K562 (cell line): ENCODE measurements at regions not wholly inside any gene's neighbourhood (a gene's known extent, or its start where the extent isn't known, plus 50 kb on each side); places are given as distances from the start of the nearest gene placed in this dataset.

Experiments used
- ATAC-seq: fragments of 200-7000 bp; cut with Tn5 transposase; 3 replicates; pipeline ENCODE4 v1.9.1; 2020; ENCODE audit warnings: moderate library complexity
- BruUV-seq: library from RNA; stranded (reverse); fragments of 400-500 nt; replicated peaks from 2 replicates; lab custom pipeline; 2021; lab: Mats Ljungman, UMichigan
- CTCF ChIA-PET: fragments of 300-600 bp; formaldehyde crosslinking; extraction: SDS; loops from one replicate; lab custom pipeline; 2021; ENCODE audit warnings: low intra/inter-chr PET ratio; lab: Yijun Ruan, JAX
- POLR2A ChIA-PET: fragments of 300-600, 350-650 bp; sonication (Branson Sonifier 250); formaldehyde crosslinking; extraction: SDS; loops from one replicate; lab custom pipeline; 2021; ENCODE audit warnings: antibody characterized with exemption, inconsistent platforms; lab: Yijun Ruan, JAX
- DNase-seq, 4 experiments: peaks; one replicate each; pipeline versions ENCODE4 v3.0.0 to v3.0.0-alpha.2; 2011 to 2018; ENCODE audit warnings: low spot score in 3 of 4, mixed read lengths in 3 of 4; ENCODE audit errors: extremely low read depth in 1 of 4
- FAIRE-seq: peaks from 2 replicates; lab custom pipeline; 2011; peaks lifted over from hg19 to GRCh38; lab: Jason Lieb, UNC
- H2AFZ ChIP-seq: 2 replicates; pipeline ENCODE4 v1.6.0; 2011; ENCODE audit warnings: low read depth, low read length, control low read depth, inconsistent platforms
- H3K27ac ChIP-seq: fragments of 200-600 bp; 3 replicates; pipeline ENCODE4 v1.8.0; 2011; ENCODE audit warnings: low read depth, mild to moderate bottlenecking, control low read depth, inconsistent platforms, low read length, moderate library complexity, mixed read lengths; ENCODE audit errors: extremely low read depth
- H3K27me3 ChIP-seq, 2 experiments: fragments of 300-600 bp in 1 of 2; 2 replicates in 1 of 2; 3 replicates in 1 of 2; pipeline versions ENCODE4 v1.6.0 to v1.8.0; 2011; ENCODE audit warnings: inconsistent platforms in 2 of 2, low read length in 2 of 2, mild to moderate bottlenecking in 1 of 2, mixed read lengths in 1 of 2, moderate library complexity in 1 of 2; ENCODE audit not compliant: control insufficient read depth in 2 of 2, insufficient read depth in 2 of 2
- H3K36me3 ChIP-seq: fragments of 300-600 bp; 3 replicates; pipeline ENCODE4 v1.8.0; 2011; ENCODE audit warnings: mild to moderate bottlenecking, low read length, inconsistent platforms; ENCODE audit not compliant: control insufficient read depth, insufficient read depth
- H3K4me1 ChIP-seq, 2 experiments: fragments of 200-600 bp in 1 of 2; replicated peaks in 1 of 2; 2 replicates in 1 of 2; 3 replicates in 1 of 2; pipeline versions ENCODE4 v1.5.1 to v1.8.0; 2011; ENCODE audit warnings: inconsistent platforms in 2 of 2, low read length in 2 of 2, mild to moderate bottlenecking in 1 of 2, mixed read lengths in 1 of 2, moderate library complexity in 1 of 2; ENCODE audit not compliant: control insufficient read depth in 2 of 2, insufficient read depth in 2 of 2
- H3K4me2 ChIP-seq: 2 replicates; pipeline ENCODE4 v1.6.1; 2011; ENCODE audit warnings: low read length, control low read depth, inconsistent platforms, mixed read lengths; ENCODE audit not compliant: insufficient read depth
- H3K4me3 ChIP-seq: fragments of 200-600 bp; sonication (generic), shearing (Covaris generic); 2 replicates; pipeline ENCODE4 v1.5.1; 2016; ENCODE audit warnings: control low read depth, inconsistent platforms
- H3K79me2 ChIP-seq: fragments of 200-600 bp; 3 replicates; pipeline ENCODE4 v1.8.0; 2011; ENCODE audit warnings: low read length, inconsistent platforms; ENCODE audit not compliant: control insufficient read depth, insufficient read depth
- H3K9ac ChIP-seq, 2 experiments: 2 replicates each; pipeline versions ENCODE4 v1.6.0 to v1.6.1; 2011; ENCODE audit warnings: low read depth in 2 of 2, low read length in 2 of 2, control low read depth in 1 of 2, inconsistent platforms in 1 of 2, mild to moderate bottlenecking in 1 of 2, mixed read lengths in 1 of 2; ENCODE audit not compliant: insufficient read depth in 1 of 2
- H3K9me1 ChIP-seq: one replicate; pipeline ENCODE4 v1.6.0; 2011; ENCODE audit warnings: inconsistent platforms, mild to moderate bottlenecking, low read length, moderate library complexity; ENCODE audit not compliant: control insufficient read depth, insufficient read depth
- H3K9me3 ChIP-seq: replicated peaks from 2 replicates; pipeline ENCODE4 v1.5.1; 2011; ENCODE audit warnings: low read depth, low read length, inconsistent platforms; ENCODE audit not compliant: control insufficient read depth, insufficient read depth
- H4K20me1 ChIP-seq: replicated peaks from 2 replicates; pipeline ENCODE4 v1.6.1; 2011; ENCODE audit warnings: low read length, inconsistent platforms, mixed read lengths; ENCODE audit not compliant: control insufficient read depth, insufficient read depth
- CBX5 ChIP-seq: IDR thresholded peaks from 2 replicates; pipeline ENCODE4 v1.6.1; 2014; ENCODE audit warnings: low read depth, borderline replicate concordance
- GATAD2A ChIP-seq: fragments of 450-650 bp; IDR thresholded peaks from 2 replicates; pipeline ENCODE4 v1.6.1; 2017
- HINFP ChIP-seq: fragments of 450-650 bp; conservative IDR thresholded peaks from 2 replicates; pipeline ENCODE4 v1.6.1; 2016; ENCODE audit warnings: missing genetic modification characterization, low read depth, mild to moderate bottlenecking, control low read depth, missing compliant biosample characterization
- MED1 ChIP-seq: sonication (generic); formaldehyde crosslinking; IDR thresholded peaks from 2 replicates; pipeline ENCODE4 v1.8.1; 2023; ENCODE audit warnings: missing genetic modification reagents, borderline replicate concordance
- RBM22 ChIP-seq: fragments of 200-400 bp; formaldehyde crosslinking; IDR thresholded peaks from 2 replicates; pipeline ENCODE4 v1.6.1; 2018; ENCODE audit warnings: low read length, low read depth; ENCODE audit not compliant: poor library complexity, severe bottlenecking
- ZNF263 ChIP-seq: sonication (generic); formaldehyde crosslinking; IDR thresholded peaks from 2 replicates; pipeline ENCODE4 v1.8.0; 2022; ENCODE audit warnings: mild to moderate bottlenecking, missing genetic modification reagents, borderline replicate concordance
- WGBS: fragments of 100-300 bp; shearing (Covaris generic); methylation state at CpG from one replicate; pipeline ENCODE4 v1.1.6; 2016; ENCODE audit warnings: low coverage, mixed read lengths; ENCODE audit not compliant: insufficient coverage; ENCODE audit errors: missing lambda C conversion rate; 5-methylcytosine and 5-hydroxymethylcytosine counted together
- in situ Hi-C: fragments of 300-500 bp; cut with MboI; formaldehyde crosslinking; loops from 4 replicates; pipeline ENCODE4 v1.15.0; 2018; ENCODE audit warnings: inconsistent platforms, mixed read lengths
- intact Hi-C: fragments of 100-400 bp; cut with micrococcal nuclease; formaldehyde crosslinking; loops from 2 replicates; pipeline ENCODE4 v1.14.2; 2022

GRCh38 chr4:14752341-14753046, 249.8 kb upstream of the CPEB2 start:
- TF ChIP-seq CBX5 (0 out of 2 replicates have a peak, but pooled peaks have one; percentile 56), MED1 (CRISPR knock-in tag) (no peak)
- Histone ChIP-seq H3K9me3 (no peaks in the 10 kb centered on the region), H3K4me2 (no peak overlapping the region), H3K27me3 (no peaks in the 10 kb centered on the region), H3K36me3 (no peaks in the 10 kb centered on the region), H3K4me3 (no peak overlapping the region), H3K9ac (no peak overlapping the region), H4K20me1 (no peaks in the 10 kb centered on the region), H3K79me2 (no peaks in the 10 kb centered on the region), H2AFZ (no peak overlapping the region), H3K4me1 (no peaks in the 10 kb centered on the region), H3K9me1 (no peaks in the 10 kb centered on the region), H3K27ac (no peak overlapping the region)
- ChIA-PET CTCF (no interaction called here), POLR2A (no interaction called here)
- ATAC-seq, result no peak
- in situ Hi-C loops (no loop called here), intact Hi-C loops (no loop called here)
- WGBS, result 3% methylated on average over 6 of the region's 6 CpGs
- BruUV-seq, result no TSS peak
- no peak for DNase-seq
- no peak for FAIRE-seq

GRCh38 chr4:14767142-14767541, 235.1 kb upstream of the CPEB2 start:
- H3K27me3 ChIP-seq, result no peaks in the 10 kb centered on the region
- no peaks in the 10 kb centered on the region for H3K36me3 ChIP-seq
- H4K20me1 ChIP-seq, result no peaks in the 10 kb centered on the region
- ChIA-PET CTCF (no interaction called here), POLR2A (no interaction called here)
- no peak overlapping the region for H3K27ac ChIP-seq
- H3K4me3 ChIP-seq, result no peak overlapping the region
- BruUV-seq, result no TSS peak
- no peak for TF ChIP-seq HINFP (tag)
- TF ChIP-seq ZNF263 (CRISPR knock-in tag), result no peak
- no peak for TF ChIP-seq GATAD2A
- TF ChIP-seq RBM22, result no peak
- FAIRE-seq (no peak), ATAC-seq (no peak), DNase-seq (no peak)
- intact Hi-C loops (no loop called here), in situ Hi-C loops (no loop called here)
- no peak overlapping the region for H2AFZ ChIP-seq
- H3K9me1 ChIP-seq, result no peaks in the 10 kb centered on the region
- H3K79me2 ChIP-seq, result no peaks in the 10 kb centered on the region
- H3K4me1 ChIP-seq, result no peaks in the 10 kb centered on the region
- H3K9ac ChIP-seq, result no peak overlapping the region
- H3K4me2 ChIP-seq, result no peak overlapping the region
- no peaks in the 10 kb centered on the region for H3K9me3 ChIP-seq
